ENCODE measurements at regions not wholly inside any gene's neighbourhood (a gene's known extent, or its start where the extent isn't known, plus 50 kb on each side); places are given as distances from the start of the nearest gene placed in this dataset.

DNA sequence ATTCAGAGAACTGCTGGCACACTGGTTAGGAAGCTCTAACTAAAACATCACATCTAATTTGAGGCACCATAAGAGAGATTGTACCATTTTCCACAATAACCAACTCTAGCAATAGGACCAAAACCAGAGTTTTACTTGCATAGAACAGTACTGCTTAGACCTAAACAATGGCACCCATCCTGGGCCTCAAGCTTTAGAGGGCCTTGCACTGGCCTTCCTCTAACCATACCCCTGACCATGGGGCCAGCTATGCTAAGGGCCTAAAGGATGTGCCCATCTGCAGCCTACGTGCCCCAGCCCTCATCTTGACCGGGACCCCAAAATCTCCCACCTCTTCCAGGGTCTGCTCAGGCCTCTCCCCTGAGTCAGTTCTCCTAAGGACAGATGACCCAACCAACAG is 74.4 kb upstream of the ARHGAP32 start:
- DNase-seq (ENCODE audit: low read depth in 2 of 2): no peak

DNA sequence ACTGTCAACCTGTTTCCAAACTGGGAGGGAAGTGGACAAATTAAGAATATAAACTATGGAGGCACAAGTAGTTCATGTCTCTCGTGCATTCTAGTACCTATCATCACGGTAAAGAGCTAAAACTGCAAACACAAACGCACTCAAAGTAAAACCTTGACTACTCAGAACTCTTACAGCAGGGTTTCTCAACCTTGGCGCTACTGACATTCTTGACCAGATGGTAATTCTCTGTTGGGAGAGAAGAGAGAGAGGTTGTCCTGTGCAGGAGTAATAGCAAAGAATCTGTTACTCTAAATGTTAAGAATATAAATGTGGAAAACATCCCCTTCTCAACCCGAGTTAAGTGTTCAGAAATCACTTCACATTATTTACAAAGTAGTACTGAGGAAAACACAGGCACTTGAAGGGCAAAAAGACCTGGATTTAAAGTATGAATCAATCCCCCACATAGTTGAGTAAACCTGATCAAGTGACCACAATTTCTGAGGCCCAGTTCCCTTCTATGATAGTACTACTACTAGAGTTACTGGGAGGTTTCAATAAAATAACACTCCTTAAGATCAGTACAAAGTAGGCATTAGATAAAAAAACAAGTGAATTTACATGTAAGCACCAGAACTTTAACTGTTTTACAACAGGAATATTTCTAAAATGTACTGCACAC is 73.1 kb upstream of the ARHGAP32 start:
- DNase-seq (ENCODE audit: low read depth in 2 of 2): no peak

GRCh38 chr11:129264114-129264513 is 72.0 kb upstream of the ARHGAP32 start:
- no peak for DNase-seq (ENCODE audit: low read depth in 2 of 2)

- DNase-seq (ENCODE audit: low read depth in 2 of 2): no peak
Measured at GRCh38 chr11:129260750-129261149, 68.6 kb upstream of the ARHGAP32 start.

GRCh38 chr11:129259931-129260348 is 67.8 kb upstream of the ARHGAP32 start:
- DNase-seq (ENCODE audit: low read depth in 2 of 2): no peak

GRCh38 chr11:129258205-129258604 is 66.1 kb upstream of the ARHGAP32 start:
- DNase-seq (ENCODE audit: low read depth in 2 of 2): no peak

DNA sequence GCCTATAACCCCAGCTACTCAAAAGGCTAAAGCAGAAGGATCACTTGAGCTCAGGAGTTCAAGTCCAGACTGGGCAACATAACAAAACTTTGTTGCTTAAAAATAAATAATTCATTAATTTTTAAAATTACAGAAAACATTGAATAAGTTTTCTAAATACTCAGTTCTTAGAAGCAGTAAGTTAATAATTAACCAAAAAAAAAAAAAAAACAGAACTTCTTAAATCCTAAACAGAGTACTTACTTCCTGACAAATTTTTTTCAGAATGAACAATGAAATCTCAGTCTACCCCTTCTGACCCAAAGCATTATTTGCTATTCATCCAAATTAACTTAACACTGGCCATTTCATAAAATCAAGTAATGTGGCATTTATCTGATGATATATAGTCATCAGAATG is 65.4 kb upstream of the ARHGAP32 start:
- DNase-seq (ENCODE audit: low read depth in 2 of 2): no peak

DNA sequence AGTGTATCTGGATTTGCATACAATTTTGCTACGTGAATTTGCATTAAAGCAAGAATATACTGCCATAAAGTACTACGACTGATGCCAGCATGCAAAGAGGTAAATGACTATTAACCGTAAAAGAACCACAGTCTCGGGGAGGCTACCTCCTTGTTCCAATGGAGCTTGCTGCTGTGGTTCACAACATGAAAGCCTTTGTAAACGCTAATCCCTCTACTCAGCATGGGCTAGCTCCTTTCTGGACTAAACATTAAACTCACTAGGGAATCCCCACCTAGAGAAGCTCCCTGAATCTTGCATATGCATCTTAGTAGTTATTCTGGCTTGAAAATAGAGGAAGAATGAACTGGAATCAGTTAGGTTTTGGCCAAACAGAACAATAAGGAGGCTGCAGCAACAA is 60.5 kb upstream of the ARHGAP32 start:
- no peak for DNase-seq (ENCODE audit: low read depth in 2 of 2)

- DNase-seq (ENCODE audit: low read depth in 2 of 2): no peak
Measured at GRCh38 chr11:129251067-129251466, 58.9 kb upstream of the ARHGAP32 start.

GRCh38 chr11:129249923-129250322 is 57.8 kb upstream of the ARHGAP32 start:
- DNase-seq (ENCODE audit: low read depth in 2 of 2): no peak

DNA sequence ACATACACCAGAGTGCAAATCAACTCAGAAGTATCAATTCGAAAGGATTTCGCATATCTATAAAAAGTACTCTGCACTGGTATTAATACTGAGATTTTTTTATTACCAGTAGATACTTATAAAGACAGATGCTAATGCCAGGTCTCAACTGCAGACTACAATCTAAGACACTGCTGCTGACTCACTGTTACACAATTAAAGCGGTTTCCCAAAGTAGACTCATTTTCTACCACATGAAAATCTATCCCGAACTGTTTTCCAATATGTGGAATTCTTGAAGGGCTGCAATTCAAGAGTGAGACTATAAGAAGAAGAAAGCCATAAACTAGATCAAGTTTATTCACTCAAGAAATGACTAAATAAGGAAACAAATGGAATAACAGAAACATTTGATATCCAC is 57.2 kb upstream of the ARHGAP32 start:
- DNase-seq (ENCODE audit: low read depth in 2 of 2): no peak

DNA sequence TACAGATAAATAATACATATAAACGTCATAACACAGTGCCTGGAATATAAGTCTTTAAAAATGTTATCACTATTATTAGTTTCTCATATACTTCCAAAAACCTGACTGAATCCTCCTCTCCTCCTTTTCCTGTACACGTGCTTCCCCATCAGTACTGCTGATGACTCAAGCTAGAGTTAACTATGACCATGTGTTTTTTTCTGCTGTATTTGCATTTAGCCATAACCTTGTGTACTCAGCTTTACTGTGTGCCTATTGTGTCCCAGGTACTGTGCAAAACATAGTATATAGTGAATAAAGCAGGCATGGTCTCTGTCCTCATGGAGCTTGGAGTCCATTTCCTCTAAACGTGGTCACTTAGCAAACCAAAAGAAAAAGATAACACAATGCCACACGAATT is 56.5 kb upstream of the ARHGAP32 start:
- no peak for DNase-seq (ENCODE audit: low read depth in 2 of 2)

DNA sequence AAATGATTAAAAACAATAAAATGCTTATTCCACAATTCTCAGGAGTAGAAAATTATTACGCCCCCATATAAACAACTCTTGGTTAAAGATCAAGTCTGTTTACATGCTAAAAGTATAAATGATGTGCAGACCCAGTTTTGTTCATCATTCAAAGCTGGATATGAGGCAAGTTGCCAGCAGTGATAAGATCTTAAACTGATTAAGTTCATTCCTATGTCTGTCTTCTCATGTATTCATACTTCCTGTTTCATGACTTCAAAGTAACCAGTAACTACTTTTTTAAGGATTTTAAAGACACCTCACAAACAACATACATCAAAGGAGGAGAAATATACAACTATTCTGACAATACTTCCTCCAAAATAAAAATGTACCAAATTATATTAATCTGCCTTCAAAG is 55.0 kb upstream of the ARHGAP32 start:
- DNase-seq (ENCODE audit: low read depth in 2 of 2): no peak

DNA sequence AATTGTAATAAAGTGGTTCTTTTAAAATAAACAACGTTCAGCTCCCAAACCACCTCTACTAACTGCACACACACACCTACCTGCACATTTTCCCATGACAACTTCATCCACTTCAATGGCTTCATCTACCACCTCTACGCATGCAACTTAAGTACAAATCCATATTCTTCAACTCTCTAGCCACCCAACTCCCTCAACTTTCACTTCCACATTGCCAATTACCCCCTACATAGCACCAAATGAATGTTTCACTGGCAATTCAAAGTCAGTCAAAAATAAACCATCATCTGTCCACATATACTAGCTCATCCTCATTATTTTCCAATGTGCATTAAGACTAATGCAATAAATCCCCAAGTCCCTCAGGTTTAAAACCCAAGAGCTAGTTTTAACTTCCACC is 50.7 kb upstream of the ARHGAP32 start:
- DNase-seq (ENCODE audit: low read depth in 2 of 2): no peak
